ENCODE measurements at regions not wholly inside any gene's neighbourhood (a gene's known extent, or its start where the extent isn't known, plus 50 kb on each side); places are given as distances from the start of the nearest gene placed in this dataset.
A peak's percentile ranks its signal among the peaks of the same experiment; 100 is the strongest.

DNA sequence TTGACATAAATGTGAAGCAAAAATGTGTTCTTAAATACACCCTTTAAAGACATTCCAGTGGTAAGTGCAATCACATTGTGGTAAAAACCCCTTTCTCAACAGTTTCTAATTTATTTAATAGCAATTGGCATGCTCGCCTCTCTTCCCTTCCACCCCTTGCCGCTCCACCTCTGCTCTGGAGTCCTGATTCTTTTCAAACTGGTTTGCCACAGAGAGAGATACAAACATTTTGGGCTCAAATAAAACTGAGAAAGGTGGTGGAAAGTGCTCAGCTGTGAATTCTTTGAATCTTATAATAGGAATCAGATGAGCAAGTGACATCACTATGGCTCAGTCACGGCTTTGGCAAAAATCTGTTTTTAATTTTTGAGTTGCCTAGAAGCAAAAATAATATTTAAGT lies 993.9 kb downstream of the GALC start:
- no peak for DNase-seq (ENCODE audit: extremely low spot score, unreplicated experiment)
- peaks cover 6% of the 10 kb centered on the region for H3K27me3 Mint-ChIP-seq (ENCODE audit: unreplicated experiment)
- no peaks in the 10 kb centered on the region for H3K36me3 Mint-ChIP-seq (ENCODE audit: unreplicated experiment)
- H3K27ac Mint-ChIP-seq (ENCODE audit: unreplicated experiment) = peak overlapping the region; percentile 82
- H3K9me3 Mint-ChIP-seq (ENCODE audit: unreplicated experiment) = peaks cover 1% of the 10 kb centered on the region
- H3K4me1 Mint-ChIP-seq (ENCODE audit: unreplicated experiment) = peaks cover 24% of the 10 kb centered on the region
- H3K4me3 Mint-ChIP-seq (ENCODE audit: unreplicated experiment) = no peak overlapping the region
- TF ChIP-seq, protein P1, sequence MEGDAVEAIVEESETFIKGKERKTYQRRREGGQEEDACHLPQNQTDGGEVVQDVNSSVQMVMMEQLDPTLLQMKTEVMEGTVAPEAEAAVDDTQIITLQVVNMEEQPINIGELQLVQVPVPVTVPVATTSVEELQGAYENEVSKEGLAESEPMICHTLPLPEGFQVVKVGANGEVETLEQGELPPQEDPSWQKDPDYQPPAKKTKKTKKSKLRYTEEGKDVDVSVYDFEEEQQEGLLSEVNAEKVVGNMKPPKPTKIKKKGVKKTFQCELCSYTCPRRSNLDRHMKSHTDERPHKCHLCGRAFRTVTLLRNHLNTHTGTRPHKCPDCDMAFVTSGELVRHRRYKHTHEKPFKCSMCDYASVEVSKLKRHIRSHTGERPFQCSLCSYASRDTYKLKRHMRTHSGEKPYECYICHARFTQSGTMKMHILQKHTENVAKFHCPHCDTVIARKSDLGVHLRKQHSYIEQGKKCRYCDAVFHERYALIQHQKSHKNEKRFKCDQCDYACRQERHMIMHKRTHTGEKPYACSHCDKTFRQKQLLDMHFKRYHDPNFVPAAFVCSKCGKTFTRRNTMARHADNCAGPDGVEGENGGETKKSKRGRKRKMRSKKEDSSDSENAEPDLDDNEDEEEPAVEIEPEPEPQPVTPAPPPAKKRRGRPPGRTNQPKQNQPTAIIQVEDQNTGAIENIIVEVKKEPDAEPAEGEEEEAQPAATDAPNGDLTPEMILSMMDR (IDR thresholded peaks at IDR 0.05) = no peak

DNA sequence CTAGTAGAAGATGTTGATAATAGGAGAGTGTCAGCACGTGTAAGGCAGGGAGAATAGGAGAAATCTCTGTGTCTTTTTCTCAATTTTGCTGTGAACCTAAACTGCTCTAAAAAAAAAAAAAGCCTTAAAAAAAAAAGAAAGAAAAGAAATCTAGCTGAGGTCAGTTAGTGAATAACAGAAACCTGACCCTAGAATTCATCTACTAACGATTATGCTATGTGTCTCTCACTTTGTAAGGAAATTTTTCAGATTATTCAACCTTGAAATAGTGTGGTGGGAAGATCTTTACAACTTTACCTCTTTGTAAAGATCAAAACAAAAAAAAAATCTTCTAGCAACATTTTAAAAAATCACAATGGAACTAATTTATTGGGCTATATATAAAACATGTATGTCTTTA lies 995.7 kb downstream of the GALC start:
- H3K4me1 Mint-ChIP-seq (ENCODE audit: unreplicated experiment) = peaks cover 24% of the 10 kb centered on the region
- H3K27ac Mint-ChIP-seq (ENCODE audit: unreplicated experiment) = peak overlapping the region; percentile 54
- no peaks in the 10 kb centered on the region for H3K36me3 Mint-ChIP-seq (ENCODE audit: unreplicated experiment)
- no peaks in the 10 kb centered on the region for H3K27me3 Mint-ChIP-seq (ENCODE audit: unreplicated experiment)
- DNase-seq (ENCODE audit: extremely low spot score, unreplicated experiment) = no peak
- peaks cover 5% of the 10 kb centered on the region for H3K9me3 Mint-ChIP-seq (ENCODE audit: unreplicated experiment)
- TF ChIP-seq, protein P1 (IDR thresholded peaks at IDR 0.05) = no peak
- no peak overlapping the region for H3K4me3 Mint-ChIP-seq (ENCODE audit: unreplicated experiment)

DNA sequence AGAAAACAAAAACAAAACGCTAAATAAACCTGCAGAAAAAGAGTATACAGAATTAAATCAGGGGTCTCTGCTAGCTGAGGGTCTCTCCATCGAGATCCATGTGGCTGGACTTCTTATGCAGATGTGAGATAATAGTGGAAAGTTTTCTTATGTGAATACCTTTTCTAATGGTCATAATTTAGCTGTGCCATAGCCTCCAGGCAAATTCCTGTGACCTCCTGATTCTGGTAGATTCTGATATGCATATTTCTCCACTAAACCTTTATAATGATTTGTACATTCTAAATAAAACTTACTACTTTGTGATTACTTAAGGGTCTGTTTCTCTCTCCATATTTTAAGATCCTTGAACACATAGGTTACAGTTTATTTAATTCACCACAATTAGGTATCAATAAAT lies 1002.6 kb downstream of the GALC start:
- no peaks in the 10 kb centered on the region for H3K4me1 Mint-ChIP-seq (ENCODE audit: unreplicated experiment)
- no peak for DNase-seq (ENCODE audit: extremely low spot score, unreplicated experiment)
- TF ChIP-seq, protein P1 (IDR thresholded peaks at IDR 0.05) = no peak
- H3K27me3 Mint-ChIP-seq (ENCODE audit: unreplicated experiment) = no peaks in the 10 kb centered on the region
- peaks cover 5% of the 10 kb centered on the region for H3K9me3 Mint-ChIP-seq (ENCODE audit: unreplicated experiment)
- no peak overlapping the region for H3K4me3 Mint-ChIP-seq (ENCODE audit: unreplicated experiment)
- no peaks in the 10 kb centered on the region for H3K36me3 Mint-ChIP-seq (ENCODE audit: unreplicated experiment)
- no peak overlapping the region for H3K27ac Mint-ChIP-seq (ENCODE audit: unreplicated experiment)

DNA sequence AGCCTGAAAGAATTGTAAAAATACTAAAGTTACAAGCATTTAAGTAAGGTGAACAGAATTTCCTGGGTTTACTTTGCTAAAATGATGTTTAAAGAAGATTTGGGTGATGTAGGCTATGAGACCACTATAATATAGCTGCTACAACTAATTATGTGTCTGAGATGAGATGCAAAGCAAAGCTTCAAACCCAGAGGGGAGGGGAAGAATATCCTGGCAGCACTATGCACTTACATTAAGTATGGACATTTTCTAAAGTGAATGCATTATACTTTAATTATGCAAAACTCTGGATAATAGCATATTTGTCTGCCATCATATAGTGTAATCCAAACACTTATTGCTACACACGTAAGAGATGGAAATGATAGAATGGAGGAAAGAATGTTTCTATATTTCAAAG lies 1003.7 kb downstream of the GALC start:
- Mint-ChIP-seq H3K9me3 (ENCODE audit: unreplicated experiment) (peaks cover 5% of the 10 kb centered on the region), H3K4me1 (ENCODE audit: unreplicated experiment) (no peaks in the 10 kb centered on the region), H3K27me3 (ENCODE audit: unreplicated experiment) (peaks cover 4% of the 10 kb centered on the region), H3K27ac (ENCODE audit: unreplicated experiment) (no peak overlapping the region), H3K4me3 (ENCODE audit: unreplicated experiment) (no peak overlapping the region), H3K36me3 (ENCODE audit: unreplicated experiment) (no peaks in the 10 kb centered on the region)
- TF ChIP-seq, protein P1 (IDR thresholded peaks at IDR 0.05) = no peak
- DNase-seq (ENCODE audit: extremely low spot score, unreplicated experiment) = no peak

DNA sequence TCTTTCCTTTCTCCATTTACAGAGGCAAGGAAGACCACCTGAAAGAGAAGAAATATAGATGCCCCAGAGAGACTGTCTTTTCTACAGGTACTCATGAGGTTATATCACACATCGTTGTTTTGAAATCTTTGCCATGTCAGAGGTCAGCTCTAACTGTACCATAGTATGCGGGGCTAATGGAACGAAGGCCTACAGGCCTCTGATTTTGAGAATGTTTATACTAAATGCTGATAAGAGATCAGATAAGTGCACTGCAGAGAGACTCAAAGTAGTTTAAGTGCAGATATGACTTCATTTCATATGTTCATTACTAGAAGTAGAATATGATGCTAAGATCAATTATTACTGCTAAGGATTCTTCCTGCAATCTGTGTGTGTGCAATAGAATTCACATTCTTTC lies 1005.0 kb downstream of the GALC start:
- no peaks in the 10 kb centered on the region for H3K4me1 Mint-ChIP-seq (ENCODE audit: unreplicated experiment)
- TF ChIP-seq, protein P1 (IDR thresholded peaks at IDR 0.05) = no peak
- no peak overlapping the region for H3K27ac Mint-ChIP-seq (ENCODE audit: unreplicated experiment)
- no peak for DNase-seq (ENCODE audit: extremely low spot score, unreplicated experiment)
- H3K36me3 Mint-ChIP-seq (ENCODE audit: unreplicated experiment) = no peaks in the 10 kb centered on the region
- no peak overlapping the region for H3K4me3 Mint-ChIP-seq (ENCODE audit: unreplicated experiment)
- H3K9me3 Mint-ChIP-seq (ENCODE audit: unreplicated experiment) = no peaks in the 10 kb centered on the region
- H3K27me3 Mint-ChIP-seq (ENCODE audit: unreplicated experiment) = peaks cover 11% of the 10 kb centered on the region

Measured in osteocyte (in vitro differentiated cells).